ENCODE measurements at regions not wholly inside any gene's neighbourhood (a gene's known extent, or its start where the extent isn't known, plus 50 kb on each side); places are given as distances from the start of the nearest gene placed in this dataset.

GRCh38 chr1:10852998-10853520 lies 56.6 kb upstream of the CASZ1 start:
- no peak overlapping the region for H3K27ac Mint-ChIP-seq
- no peak overlapping the region for H3K4me3 Mint-ChIP-seq
- no peak for TF ChIP-seq CTCF (IDR thresholded peaks at IDR 0.05; ENCODE audit: unreplicated experiment)
- H3K27me3 Mint-ChIP-seq (ENCODE audit: low read depth): no peaks in the 10 kb centered on the region
- DNase-seq (ENCODE audit: low spot score in 2 of 2, unreplicated experiment in 2 of 2): no peak
- no peaks in the 10 kb centered on the region for H3K4me1 Mint-ChIP-seq
- H3K9me3 Mint-ChIP-seq: peaks cover 5% of the 10 kb centered on the region
- H3K36me3 Mint-ChIP-seq: no peaks in the 10 kb centered on the region

- H3K9me3 Mint-ChIP-seq: peaks cover 5% of the 10 kb centered on the region
- no peak overlapping the region for H3K27ac Mint-ChIP-seq
- H3K27me3 Mint-ChIP-seq (ENCODE audit: low read depth): no peaks in the 10 kb centered on the region
- H3K4me1 Mint-ChIP-seq: no peaks in the 10 kb centered on the region
- no peaks in the 10 kb centered on the region for H3K36me3 Mint-ChIP-seq
- DNase-seq (ENCODE audit: low spot score in 2 of 2, unreplicated experiment in 2 of 2): no peak
- H3K4me3 Mint-ChIP-seq: no peak overlapping the region
- no peak for TF ChIP-seq CTCF (IDR thresholded peaks at IDR 0.05; ENCODE audit: unreplicated experiment)
These were observed 57.3 kb upstream of the CASZ1 start for GRCh38 chr1:10853701-10854100.

- no peak for TF ChIP-seq CTCF (IDR thresholded peaks at IDR 0.05; ENCODE audit: unreplicated experiment)
- Mint-ChIP-seq H3K9me3 (peaks cover 5% of the 10 kb centered on the region), H3K4me3 (no peak overlapping the region), H3K4me1 (no peaks in the 10 kb centered on the region), H3K36me3 (no peaks in the 10 kb centered on the region), H3K27ac (no peak overlapping the region), H3K27me3 (ENCODE audit: low read depth) (no peaks in the 10 kb centered on the region)
- DNase-seq (ENCODE audit: low spot score in 2 of 2, unreplicated experiment in 2 of 2): no peak
These were observed 58.5 kb upstream of the CASZ1 start for GRCh38 chr1:10854856-10855459.

GRCh38 chr1:10856176-10856683 lies 59.8 kb upstream of the CASZ1 start:
- Mint-ChIP-seq H3K4me1 (peaks cover 3% of the 10 kb centered on the region), H3K27ac (no peak overlapping the region), H3K4me3 (no peak overlapping the region), H3K9me3 (peaks cover 5% of the 10 kb centered on the region), H3K27me3 (ENCODE audit: low read depth) (peaks cover 10% of the 10 kb centered on the region), H3K36me3 (no peaks in the 10 kb centered on the region)
- TF ChIP-seq CTCF (IDR thresholded peaks at IDR 0.05; ENCODE audit: unreplicated experiment): no peak
- DNase-seq (ENCODE audit: low spot score in 2 of 2, unreplicated experiment in 2 of 2): no peak

GRCh38 chr1:10856863-10857598 lies 60.6 kb upstream of the CASZ1 start:
- Mint-ChIP-seq H3K36me3 (no peaks in the 10 kb centered on the region), H3K4me3 (no peak overlapping the region), H3K9me3 (peaks cover 5% of the 10 kb centered on the region), H3K27ac (no peak overlapping the region), H3K4me1 (peaks cover 6% of the 10 kb centered on the region), H3K27me3 (ENCODE audit: low read depth) (peaks cover 10% of the 10 kb centered on the region)
- TF ChIP-seq CTCF (IDR thresholded peaks at IDR 0.05; ENCODE audit: unreplicated experiment): no peak
- no peak for DNase-seq (ENCODE audit: low spot score in 2 of 2, unreplicated experiment in 2 of 2)

All from mesothelial cell of epicardium (in vitro differentiated cells).